Colonic mucosa (tissue), 4 donors: ENCODE measurements at regions not wholly inside any gene's neighbourhood (a gene's known extent, or its start where the extent isn't known, plus 50 kb on each side); places are given as distances from the start of the nearest gene placed in this dataset.

Experiments
- DNase-seq: peaks from one replicate; pipeline ENCODE4 v3.0.0-alpha.2; 2020
- H3K27ac ChIP-seq: fragments of 200-600 bp; one replicate; pipeline ENCODE4 v1.8.0; 2021
- H3K27me3 ChIP-seq: fragments of 200-600 bp; one replicate; pipeline ENCODE4 v1.8.0; 2021
- H3K36me3 ChIP-seq: fragments of 200-600 bp; one replicate; pipeline ENCODE4 v1.8.0; 2021
- H3K4me1 ChIP-seq: fragments of 200-600 bp; one replicate; pipeline ENCODE4 v1.8.0; 2021; ENCODE audit warnings: mild to moderate bottlenecking
- H3K4me3 ChIP-seq: fragments of 200-600 bp; one replicate; pipeline ENCODE4 v1.8.0; 2021
- H3K9ac ChIP-seq, 2 donors: one replicate each; pipeline ENCODE4 v1.7.0; 2013; ENCODE audit warnings: control low read depth in 2 of 2, low read depth in 2 of 2, low read length in 2 of 2
- H3K9me3 ChIP-seq: fragments of 200-600 bp; one replicate; pipeline ENCODE4 v1.8.0; 2021
- intact Hi-C: fragments of 100-400 bp; cut with DNase I; formaldehyde crosslinking; loops from one replicate; pipeline ENCODE4 v1.14.1; 2022
- TF ChIP-seq, protein P1 (sequence below): fragments of 200-600 bp; IDR thresholded peaks from one replicate; pipeline ENCODE4 v1.8.0; 2022; ENCODE audit warnings: antibody characterized with exemption, mild to moderate bottlenecking
- donor health status: healthy.
- donor health status: DM: no; HTN: no; CAD: no.
- donor health status: DM: no; HTN: no; CAD: no.

DNA sequence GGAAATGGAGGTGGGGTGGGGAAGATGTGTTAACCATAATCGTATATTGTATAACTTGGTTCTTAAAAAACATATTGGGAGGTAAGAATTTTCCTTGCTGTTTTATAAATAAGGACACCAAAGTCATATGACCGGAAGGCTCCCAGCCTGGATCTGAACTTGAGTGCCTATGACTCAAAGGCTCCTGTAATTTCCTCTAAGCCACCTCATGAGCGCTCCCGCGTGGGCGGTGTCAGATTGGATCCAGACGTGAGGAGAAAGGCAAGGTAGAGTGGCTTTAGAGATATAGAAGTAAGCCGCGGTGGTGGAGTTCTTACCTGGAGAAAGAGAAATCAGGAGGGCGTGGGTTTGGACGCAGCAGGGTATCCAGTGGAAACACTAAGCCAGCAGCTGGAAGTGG is 196.2 kb upstream of the NLRP1 start:
- Histone ChIP-seq H3K4me3 (no peak overlapping the region), H3K36me3 (no peaks in the 10 kb centered on the region), H3K27ac (no peak overlapping the region), H3K9me3 (no peaks in the 10 kb centered on the region), H3K4me1 (no peaks in the 10 kb centered on the region), H3K9ac (no peak overlapping the region), H3K27me3 (no peaks in the 10 kb centered on the region)
- TF ChIP-seq, protein P1, sequence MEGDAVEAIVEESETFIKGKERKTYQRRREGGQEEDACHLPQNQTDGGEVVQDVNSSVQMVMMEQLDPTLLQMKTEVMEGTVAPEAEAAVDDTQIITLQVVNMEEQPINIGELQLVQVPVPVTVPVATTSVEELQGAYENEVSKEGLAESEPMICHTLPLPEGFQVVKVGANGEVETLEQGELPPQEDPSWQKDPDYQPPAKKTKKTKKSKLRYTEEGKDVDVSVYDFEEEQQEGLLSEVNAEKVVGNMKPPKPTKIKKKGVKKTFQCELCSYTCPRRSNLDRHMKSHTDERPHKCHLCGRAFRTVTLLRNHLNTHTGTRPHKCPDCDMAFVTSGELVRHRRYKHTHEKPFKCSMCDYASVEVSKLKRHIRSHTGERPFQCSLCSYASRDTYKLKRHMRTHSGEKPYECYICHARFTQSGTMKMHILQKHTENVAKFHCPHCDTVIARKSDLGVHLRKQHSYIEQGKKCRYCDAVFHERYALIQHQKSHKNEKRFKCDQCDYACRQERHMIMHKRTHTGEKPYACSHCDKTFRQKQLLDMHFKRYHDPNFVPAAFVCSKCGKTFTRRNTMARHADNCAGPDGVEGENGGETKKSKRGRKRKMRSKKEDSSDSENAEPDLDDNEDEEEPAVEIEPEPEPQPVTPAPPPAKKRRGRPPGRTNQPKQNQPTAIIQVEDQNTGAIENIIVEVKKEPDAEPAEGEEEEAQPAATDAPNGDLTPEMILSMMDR = no peak
- DNase-seq = no peak
- intact Hi-C loops = no loop called here

DNA sequence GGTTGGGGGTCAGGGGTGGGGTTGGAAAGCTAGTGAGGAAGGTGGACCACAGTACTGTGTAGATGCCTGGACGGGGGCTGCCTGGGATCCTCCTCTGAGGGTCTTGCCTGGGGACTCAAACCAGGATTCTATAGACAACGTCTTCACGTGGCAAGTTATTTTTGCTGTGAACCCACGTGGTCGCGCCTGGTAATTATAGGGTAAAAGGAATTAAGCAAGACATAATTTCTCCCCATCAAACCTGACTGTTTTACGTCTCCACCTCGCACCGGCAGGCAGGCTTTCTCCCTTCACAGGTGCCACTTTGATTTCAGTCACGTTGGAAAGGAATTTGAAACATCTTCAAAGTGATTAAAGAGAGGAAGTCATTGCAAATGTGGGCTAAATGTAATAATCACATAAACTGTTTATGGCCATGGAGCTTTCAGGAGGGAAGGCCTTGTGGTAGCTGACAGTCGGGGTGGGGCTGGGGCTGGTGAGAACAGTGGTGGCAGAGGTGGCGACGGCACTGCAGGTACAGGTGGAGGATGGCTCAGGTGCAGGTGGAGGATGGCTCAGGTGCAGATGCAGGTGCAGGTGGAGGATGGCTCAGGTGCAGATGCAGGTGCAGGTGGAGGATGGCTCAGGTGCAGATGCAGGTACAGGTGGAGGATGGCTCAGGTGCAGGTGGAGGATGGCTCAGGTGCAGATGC is 197.1 kb upstream of the NLRP1 start:
- H3K27ac ChIP-seq = no peak overlapping the region
- TF ChIP-seq, protein P1 = no peak
- intact Hi-C loops = no loop called here
- no peak for DNase-seq
- no peaks in the 10 kb centered on the region for H3K36me3 ChIP-seq
- H3K4me3 ChIP-seq = no peak overlapping the region
- H3K4me1 ChIP-seq = no peaks in the 10 kb centered on the region
- no peak overlapping the region for H3K9ac ChIP-seq
- no peaks in the 10 kb centered on the region for H3K9me3 ChIP-seq
- H3K27me3 ChIP-seq = no peaks in the 10 kb centered on the region

DNA sequence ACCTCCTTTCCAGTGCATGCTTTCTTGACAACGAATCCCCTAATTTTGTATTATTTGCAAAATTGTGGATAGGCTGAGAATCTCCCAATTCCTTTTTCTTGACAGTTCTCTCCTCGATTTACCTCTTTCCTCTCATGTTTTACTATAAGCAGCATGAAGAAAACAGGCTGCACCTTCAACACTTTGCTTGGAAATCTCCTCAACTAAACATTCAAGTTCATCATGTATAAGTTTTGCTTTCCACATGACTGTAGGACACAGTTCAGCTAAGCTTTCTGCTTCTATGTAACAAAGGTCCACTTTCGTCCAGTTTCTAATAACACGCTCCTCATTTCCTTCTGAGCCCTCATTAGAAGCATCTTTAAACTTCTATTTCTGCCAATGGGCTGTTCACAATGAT is 199.0 kb upstream of the NLRP1 start:
- Histone ChIP-seq H3K9me3 (no peaks in the 10 kb centered on the region), H3K4me3 (no peak overlapping the region), H3K9ac (no peak overlapping the region), H3K4me1 (no peaks in the 10 kb centered on the region), H3K36me3 (no peaks in the 10 kb centered on the region), H3K27ac (no peak overlapping the region), H3K27me3 (no peaks in the 10 kb centered on the region)
- TF ChIP-seq, protein P1 = no peak
- DNase-seq = no peak
- intact Hi-C loops = no loop called here

- no peak for DNase-seq
- H3K4me1 ChIP-seq = no peaks in the 10 kb centered on the region
- no peaks in the 10 kb centered on the region for H3K36me3 ChIP-seq
- intact Hi-C loops = no loop called here
- H3K4me3 ChIP-seq = no peak overlapping the region
- H3K9me3 ChIP-seq = no peaks in the 10 kb centered on the region
- TF ChIP-seq, protein P1 = no peak
- H3K27ac ChIP-seq = no peak overlapping the region
- H3K27me3 ChIP-seq = no peaks in the 10 kb centered on the region
- no peak overlapping the region for H3K9ac ChIP-seq
Observed at GRCh38 chr17:5783851-5784250, 199.5 kb upstream of the NLRP1 start.

DNA sequence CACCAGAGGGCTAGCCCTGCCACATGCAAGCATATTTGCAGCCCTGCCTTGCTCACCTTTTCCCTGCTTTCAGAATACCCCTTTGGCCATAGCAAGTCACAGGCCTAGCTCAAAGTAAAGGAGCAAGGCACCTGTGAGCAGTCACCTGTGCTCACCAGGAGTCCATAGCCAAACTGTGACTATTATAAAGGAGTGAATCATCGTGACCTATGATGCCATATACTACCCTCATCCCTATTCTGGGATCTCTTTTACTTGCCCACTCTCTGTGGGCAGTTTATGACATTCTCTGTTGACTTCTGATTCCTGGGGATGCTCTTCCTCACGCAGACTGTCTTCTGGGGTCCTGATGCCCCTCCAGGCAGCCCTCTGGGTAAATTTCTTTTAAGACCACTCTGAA is 200.5 kb upstream of the NLRP1 start:
- Histone ChIP-seq H3K9ac (no peak overlapping the region), H3K27ac (no peak overlapping the region), H3K9me3 (no peaks in the 10 kb centered on the region), H3K4me1 (no peaks in the 10 kb centered on the region), H3K4me3 (no peak overlapping the region), H3K36me3 (no peaks in the 10 kb centered on the region), H3K27me3 (no peaks in the 10 kb centered on the region)
- DNase-seq = no peak
- intact Hi-C loops = no loop called here
- TF ChIP-seq, protein P1 = no peak
